SK-N-MC (cell line): ENCODE measurements at regions not wholly inside any gene's neighbourhood (a gene's known extent, or its start where the extent isn't known, plus 50 kb on each side); places are given as distances from the start of the nearest gene placed in this dataset.

Source experiments
- DNase-seq: peaks from one replicate; pipeline ENCODE4 v3.0.0-alpha.2; 2011; ENCODE audit warnings: low read depth, low spot score
- H3K27ac ChIP-seq: fragments of 200-600 bp; sonication (generic); 2 replicates; pipeline ENCODE4 v1.5.1; 2016; ENCODE audit warnings: mixed run types
- H3K36me3 ChIP-seq: fragments of 200-600 bp; sonication (generic); 2 replicates; pipeline ENCODE4 v1.6.1; 2017; ENCODE audit warnings: antibody characterized with exemption, low read length, mixed read lengths; ENCODE audit not compliant: insufficient read depth
- H3K4me3 ChIP-seq: fragments of 200-600 bp; sonication (generic); 2 replicates; pipeline ENCODE4 v1.5.1; 2016
- H3K9ac ChIP-seq: fragments of 200-600 bp; sonication (generic); 2 replicates; pipeline ENCODE4 v1.8.0; 2017; ENCODE audit warnings: mixed run types, mixed read lengths; ENCODE audit not compliant: insufficient read length
- H3K9me3 ChIP-seq: fragments of 200-600 bp; sonication (generic); 2 replicates; pipeline ENCODE4 v1.6.1; 2017; ENCODE audit warnings: low read depth, mild to moderate bottlenecking, antibody characterized with exemption, low read length, moderate library complexity, mixed read lengths
- EZH2 ChIP-seq: fragments of 200-600 bp; sonication (generic); IDR thresholded peaks from one replicate; pipeline ENCODE4 v1.6.1; 2017; ENCODE audit warnings: antibody characterized with exemption
- FOXP2 ChIP-seq: optimal IDR thresholded peaks from 2 replicates; pipeline ENCODE3; 2011; ENCODE audit warnings: mild to moderate bottlenecking, moderate library complexity; ENCODE audit not compliant: insufficient read depth; ENCODE audit errors: extremely low read length, control extremely low read depth
- POLR2AphosphoS5 ChIP-seq: IDR thresholded peaks from 2 replicates; pipeline ENCODE4 v1.6.1; 2012; ENCODE audit warnings: mild to moderate bottlenecking, low read depth, low read length, borderline replicate concordance

DNA sequence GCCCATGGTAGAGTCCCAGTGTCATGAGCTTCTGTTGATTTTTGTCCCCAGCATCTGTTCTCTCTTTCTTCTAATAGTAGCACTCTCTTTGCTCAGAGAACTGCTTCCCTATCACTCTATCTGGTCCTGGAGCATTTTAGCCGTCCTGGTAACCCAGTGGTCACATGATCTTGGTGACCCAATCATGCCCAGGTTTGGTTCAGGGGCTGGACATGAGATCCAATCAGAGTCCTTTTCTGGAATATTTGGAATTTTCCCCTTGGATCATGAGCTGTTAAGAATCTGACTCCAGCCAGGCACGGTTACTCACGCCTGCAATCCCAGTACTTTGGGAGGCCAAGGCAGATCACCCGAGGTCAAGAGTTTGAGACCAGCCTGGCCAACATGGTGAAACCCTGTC, 197.0 kb downstream of the RAB11FIP4 start:
- Histone ChIP-seq H3K9ac (no peak overlapping the region), H3K9me3 (no peaks in the 10 kb centered on the region), H3K36me3 (no peaks in the 10 kb centered on the region), H3K4me3 (no peak overlapping the region), H3K27ac (no peak overlapping the region)
- no peak for DNase-seq
- TF ChIP-seq POLR2AphosphoS5, result no peak
- TF ChIP-seq EZH2, result no peak
- no peak for TF ChIP-seq FOXP2

DNA sequence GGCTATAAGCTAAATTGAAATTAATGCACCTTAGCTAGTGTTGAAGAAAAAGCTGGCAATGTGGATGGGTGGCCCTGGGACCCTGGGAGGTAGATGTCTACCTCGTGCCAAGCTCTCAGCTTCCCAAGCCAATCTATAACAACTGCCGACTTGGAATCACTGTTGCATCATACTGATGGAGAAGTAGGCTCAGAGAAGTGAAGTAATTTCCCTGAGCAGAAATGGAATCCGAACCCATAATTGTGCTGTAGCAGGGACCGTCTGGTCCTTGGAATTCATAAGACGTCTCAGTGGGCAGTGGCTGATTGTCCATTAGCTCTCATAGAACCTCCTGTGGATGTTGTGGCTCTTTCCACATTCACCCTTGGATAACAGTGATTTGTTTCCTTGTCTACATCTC, 196.6 kb downstream of the RAB11FIP4 start:
- no peak for DNase-seq
- TF ChIP-seq FOXP2 (no peak), EZH2 (no peak), POLR2AphosphoS5 (no peak)
- Histone ChIP-seq H3K36me3 (no peaks in the 10 kb centered on the region), H3K9me3 (no peaks in the 10 kb centered on the region), H3K4me3 (no peak overlapping the region), H3K27ac (no peak overlapping the region), H3K9ac (no peak overlapping the region)
